ENCODE measurements at regions not wholly inside any gene's neighbourhood (a gene's known extent, or its start where the extent isn't known, plus 50 kb on each side); places are given as distances from the start of the nearest gene placed in this dataset.

DNA sequence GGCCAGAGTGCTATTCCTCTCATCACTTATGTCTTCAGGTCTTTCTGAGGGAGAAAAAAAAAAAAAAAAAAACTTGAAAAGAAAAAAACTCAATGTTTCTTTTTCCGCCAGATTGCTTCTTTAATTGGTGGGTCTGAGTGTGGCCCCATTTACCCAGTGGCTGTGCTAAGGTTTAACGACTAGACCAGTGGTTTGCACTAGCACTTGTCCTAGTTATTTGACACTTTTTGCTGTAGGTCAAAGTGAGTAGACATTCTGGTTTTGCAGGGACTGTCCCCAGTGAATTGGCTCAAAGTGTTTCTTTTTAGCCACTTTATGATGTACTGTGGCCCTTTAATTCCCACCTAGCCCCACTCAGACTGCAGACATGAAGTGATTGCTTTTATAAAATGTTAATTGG is 273.3 kb downstream of the PTEN start:
- H3K4me3 ChIP-seq (ENCODE audit: control insufficient read depth, low read depth, low read length), result no peak overlapping the region
- TF ChIP-seq, protein P1, sequence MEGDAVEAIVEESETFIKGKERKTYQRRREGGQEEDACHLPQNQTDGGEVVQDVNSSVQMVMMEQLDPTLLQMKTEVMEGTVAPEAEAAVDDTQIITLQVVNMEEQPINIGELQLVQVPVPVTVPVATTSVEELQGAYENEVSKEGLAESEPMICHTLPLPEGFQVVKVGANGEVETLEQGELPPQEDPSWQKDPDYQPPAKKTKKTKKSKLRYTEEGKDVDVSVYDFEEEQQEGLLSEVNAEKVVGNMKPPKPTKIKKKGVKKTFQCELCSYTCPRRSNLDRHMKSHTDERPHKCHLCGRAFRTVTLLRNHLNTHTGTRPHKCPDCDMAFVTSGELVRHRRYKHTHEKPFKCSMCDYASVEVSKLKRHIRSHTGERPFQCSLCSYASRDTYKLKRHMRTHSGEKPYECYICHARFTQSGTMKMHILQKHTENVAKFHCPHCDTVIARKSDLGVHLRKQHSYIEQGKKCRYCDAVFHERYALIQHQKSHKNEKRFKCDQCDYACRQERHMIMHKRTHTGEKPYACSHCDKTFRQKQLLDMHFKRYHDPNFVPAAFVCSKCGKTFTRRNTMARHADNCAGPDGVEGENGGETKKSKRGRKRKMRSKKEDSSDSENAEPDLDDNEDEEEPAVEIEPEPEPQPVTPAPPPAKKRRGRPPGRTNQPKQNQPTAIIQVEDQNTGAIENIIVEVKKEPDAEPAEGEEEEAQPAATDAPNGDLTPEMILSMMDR (conservative IDR thresholded peaks at IDR 0.05; ENCODE audit: control insufficient read depth, insufficient read depth, low read depth, low read length), result no peak
- DNase-seq (ENCODE audit: low read depth), result no peak

DNA sequence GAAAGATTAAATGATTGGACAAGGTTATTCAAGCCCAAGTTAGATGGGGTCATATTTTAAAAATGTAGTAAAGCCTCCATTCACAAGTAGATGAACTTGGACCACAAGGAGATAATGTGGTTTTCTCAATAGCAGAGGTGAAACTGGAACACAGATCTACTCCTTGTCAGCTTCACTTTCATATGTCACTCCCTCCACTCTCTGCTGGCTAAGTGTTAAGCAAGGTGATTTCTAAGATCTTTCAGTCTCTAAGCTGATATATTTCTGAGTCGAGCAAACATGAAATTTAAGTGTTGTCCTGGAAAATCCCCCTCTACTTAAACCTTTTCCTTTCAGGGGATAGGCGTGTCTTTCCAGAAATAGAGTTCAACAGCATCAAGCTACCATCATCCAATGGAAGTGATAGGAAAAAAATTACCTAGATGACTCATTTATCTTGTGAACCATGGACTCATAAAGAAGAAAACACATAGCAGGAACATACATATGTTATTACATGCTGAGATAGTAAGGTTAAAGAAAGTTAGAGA is 275.0 kb downstream of the PTEN start:
- no peak for DNase-seq (ENCODE audit: low read depth)
- TF ChIP-seq, protein P1 (conservative IDR thresholded peaks at IDR 0.05; ENCODE audit: control insufficient read depth, insufficient read depth, low read depth, low read length), result no peak
- no peak overlapping the region for H3K4me3 ChIP-seq (ENCODE audit: control insufficient read depth, low read depth, low read length)

GRCh38 chr10:88147000-88147798 is 283.8 kb downstream of the PTEN start:
- TF ChIP-seq, protein P1 (conservative IDR thresholded peaks at IDR 0.05; ENCODE audit: control insufficient read depth, insufficient read depth, low read depth, low read length), result no peak
- DNase-seq (ENCODE audit: low read depth), result peak; percentile 33
- H3K4me3 ChIP-seq (ENCODE audit: control insufficient read depth, low read depth, low read length), result no peak overlapping the region

GRCh38 chr10:88149906-88150305 is 286.5 kb downstream of the PTEN start:
- TF ChIP-seq, protein P1 (conservative IDR thresholded peaks at IDR 0.05; ENCODE audit: control insufficient read depth, insufficient read depth, low read depth, low read length), result no peak
- DNase-seq (ENCODE audit: low read depth), result peak; percentile 39
- no peak overlapping the region for H3K4me3 ChIP-seq (ENCODE audit: control insufficient read depth, low read depth, low read length)

DNA sequence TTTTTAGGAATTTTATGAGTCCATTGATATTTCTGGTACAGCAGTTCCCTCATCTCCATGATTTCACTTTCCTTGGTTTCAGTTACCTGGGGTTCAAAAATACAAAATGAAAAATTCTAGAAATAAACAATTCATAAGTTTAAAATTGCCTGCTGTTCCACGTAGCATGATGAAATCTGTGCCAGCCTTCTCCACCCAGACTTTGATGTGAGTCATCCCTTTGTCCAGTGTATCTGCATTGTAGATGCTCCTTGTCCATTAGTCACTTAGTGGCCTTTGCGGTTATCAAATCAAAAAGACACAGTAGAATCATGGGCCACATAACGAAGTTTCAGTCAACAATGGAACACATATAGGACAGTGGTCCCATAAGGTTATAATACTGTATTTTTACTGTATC is 286.9 kb downstream of the PTEN start:
- peak; percentile 87 for DNase-seq (ENCODE audit: low read depth)
- TF ChIP-seq, protein P1 (conservative IDR thresholded peaks at IDR 0.05; ENCODE audit: control insufficient read depth, insufficient read depth, low read depth, low read length), result no peak
- H3K4me3 ChIP-seq (ENCODE audit: control insufficient read depth, low read depth, low read length), result no peak overlapping the region

DNA sequence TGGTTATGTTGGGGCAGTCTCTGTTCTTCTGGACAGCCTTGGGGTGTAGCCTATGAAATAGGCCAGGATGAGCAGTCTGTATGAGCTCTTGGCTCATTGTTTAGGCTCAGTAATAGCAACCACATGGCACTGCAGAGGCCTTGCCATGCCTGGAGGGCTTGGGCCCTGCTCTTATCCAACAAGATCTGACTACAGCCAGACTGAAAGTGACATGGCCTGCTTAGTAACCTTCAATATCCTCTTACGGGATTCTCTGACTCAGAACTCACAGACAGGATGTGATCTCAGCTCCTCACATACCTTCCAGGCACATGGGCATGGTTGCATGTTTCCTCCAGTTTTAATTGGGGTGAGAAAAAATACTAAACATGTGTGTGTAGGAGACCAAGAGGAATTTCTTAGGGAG is 289.3 kb downstream of the PTEN start:
- DNase-seq (ENCODE audit: low read depth), result peak; percentile 99
- no peak overlapping the region for H3K4me3 ChIP-seq (ENCODE audit: control insufficient read depth, low read depth, low read length)
- TF ChIP-seq, protein P1 (conservative IDR thresholded peaks at IDR 0.05; ENCODE audit: control insufficient read depth, insufficient read depth, low read depth, low read length), result no peak
